ENCODE measurements at regions not wholly inside any gene's neighbourhood (a gene's known extent, or its start where the extent isn't known, plus 50 kb on each side); places are given as distances from the start of the nearest gene placed in this dataset.
"Not testable (repeated sequence)": the region's sequence is repeated elsewhere in the genome, so short reads cannot be mapped to it uniquely, and the experiment has no call there.

GRCh38 chr4:38414410-38414809 lies 249.6 kb upstream of the KLF3 start:
- H3K36me3 ChIP-seq: no peaks in the 10 kb centered on the region
- H3K9me3 ChIP-seq: no peaks in the 10 kb centered on the region
- peak overlapping the region; percentile 53 for H3K27ac ChIP-seq
- H3K27me3 ChIP-seq: no peaks in the 10 kb centered on the region
- DNase-seq: no peak
- no peak overlapping the region for H3K9ac ChIP-seq (ENCODE audit: low read depth in 2 of 2, low read length in 2 of 2)
- H3K4me1 ChIP-seq: no peaks in the 10 kb centered on the region
- TF ChIP-seq CTCF (IDR thresholded peaks at IDR 0.05): no peak
- intact Hi-C loops (cut with DNase I): no loop called here
- no peak overlapping the region for H3K4me3 ChIP-seq

DNA sequence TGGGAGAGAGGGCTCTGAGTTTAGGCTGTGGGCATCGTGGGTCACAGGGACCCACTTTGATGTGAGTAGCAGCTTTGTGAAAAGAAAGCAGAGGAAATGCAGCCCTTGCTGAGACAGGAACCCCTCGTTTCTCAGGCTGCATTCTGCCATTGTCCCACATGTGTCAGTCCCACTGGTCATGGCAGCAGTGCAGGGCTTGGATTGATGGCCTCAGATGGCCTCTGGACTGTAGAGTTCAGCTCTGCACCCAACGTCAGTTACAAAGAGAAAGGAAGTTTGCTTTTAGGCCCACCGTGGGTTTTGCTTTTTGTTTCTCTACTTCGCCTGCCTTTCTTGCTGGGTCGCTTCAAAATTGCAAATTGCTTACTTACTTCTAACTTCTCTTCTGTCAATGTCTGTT lies 248.3 kb upstream of the KLF3 start:
- no peak for DNase-seq

GRCh38 chr4:38416450-38417014 lies 247.5 kb upstream of the KLF3 start:
- no peak overlapping the region for H3K27ac ChIP-seq
- no peak overlapping the region for H3K4me3 ChIP-seq
- no peak for DNase-seq
- H3K36me3 ChIP-seq: no peaks in the 10 kb centered on the region
- no peak overlapping the region for H3K9ac ChIP-seq (ENCODE audit: low read depth in 2 of 2, low read length in 2 of 2)
- no peak for TF ChIP-seq CTCF (IDR thresholded peaks at IDR 0.05)
- intact Hi-C loops (cut with DNase I): no loop called here
- no peaks in the 10 kb centered on the region for H3K4me1 ChIP-seq
- no peaks in the 10 kb centered on the region for H3K27me3 ChIP-seq
- no peaks in the 10 kb centered on the region for H3K9me3 ChIP-seq

More for the DNA sequence above, 248.3 kb upstream of the KLF3 start:
- intact Hi-C loops (cut with DNase I): no loop called here
- TF ChIP-seq CTCF (IDR thresholded peaks at IDR 0.05): no peak
- Histone ChIP-seq H3K36me3 (no peaks in the 10 kb centered on the region), H3K4me1 (no peaks in the 10 kb centered on the region), H3K9ac (ENCODE audit: low read depth in 2 of 2, low read length in 2 of 2) (no peak overlapping the region), H3K27me3 (no peaks in the 10 kb centered on the region), H3K9me3 (no peaks in the 10 kb centered on the region), H3K4me3 (no peak overlapping the region), H3K27ac (no peak overlapping the region)

GRCh38 chr4:38420254-38420653 lies 243.7 kb upstream of the KLF3 start:
- H3K9ac ChIP-seq (ENCODE audit: low read depth in 2 of 2, low read length in 2 of 2); H3K27me3 ChIP-seq; H3K4me1 ChIP-seq; intact Hi-C loops (cut with DNase I); DNase-seq; H3K36me3 ChIP-seq; H3K27ac ChIP-seq; H3K4me3 ChIP-seq; H3K9me3 ChIP-seq: not testable (repeated sequence)

DNA sequence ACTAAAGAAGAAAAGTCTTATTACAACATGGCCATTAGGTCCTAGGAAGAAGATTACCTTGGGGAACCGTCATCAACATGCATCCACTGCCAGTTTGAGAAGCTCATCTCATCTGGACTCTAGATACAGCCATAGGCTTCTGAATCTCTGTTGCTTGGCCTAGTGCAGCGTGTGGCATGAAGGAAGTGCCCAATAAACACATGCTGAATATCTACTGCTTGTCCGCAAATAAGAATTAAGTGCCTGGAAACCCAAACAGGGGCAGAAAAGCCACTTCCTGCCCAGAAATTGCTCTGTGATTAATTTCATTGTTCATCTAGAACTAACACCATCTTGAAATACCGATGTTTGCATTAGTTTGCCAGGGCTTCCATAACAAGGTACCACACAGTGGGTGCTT lies 241.1 kb upstream of the KLF3 start:
- TF ChIP-seq CTCF (IDR thresholded peaks at IDR 0.05): no peak
- Histone ChIP-seq H3K27me3 (no peaks in the 10 kb centered on the region), H3K27ac (no peak overlapping the region), H3K9ac (ENCODE audit: low read depth in 2 of 2, low read length in 2 of 2) (no peak overlapping the region), H3K36me3 (no peaks in the 10 kb centered on the region), H3K4me1 (no peaks in the 10 kb centered on the region), H3K9me3 (no peaks in the 10 kb centered on the region), H3K4me3 (no peak overlapping the region)
- no peak for DNase-seq
- intact Hi-C loops (cut with DNase I): no loop called here

- intact Hi-C loops (cut with DNase I): no loop called here
- Histone ChIP-seq H3K27me3 (no peaks in the 10 kb centered on the region), H3K27ac (no peak overlapping the region), H3K36me3 (no peaks in the 10 kb centered on the region), H3K4me1 (no peaks in the 10 kb centered on the region), H3K9me3 (no peaks in the 10 kb centered on the region), H3K4me3 (no peak overlapping the region), H3K9ac (ENCODE audit: low read depth in 2 of 2, low read length in 2 of 2) (no peak overlapping the region)
- peak; percentile 69 for DNase-seq
- TF ChIP-seq CTCF (IDR thresholded peaks at IDR 0.05): no peak
These were observed 239.7 kb upstream of the KLF3 start for GRCh38 chr4:38424151-38424871.

Measured in colonic mucosa (tissue), 4 donors.